Germinal center (tissue), 1 donor: ENCODE measurements at regions not wholly inside any gene's neighbourhood (a gene's known extent, or its start where the extent isn't known, plus 50 kb on each side); places are given as distances from the start of the nearest gene placed in this dataset.
A peak's percentile ranks its signal among the peaks of the same experiment; 100 is the strongest.

Experiments
- DNase-seq: peaks from one replicate; pipeline ENCODE4 v3.0.0; 2012; ENCODE audit warnings: mixed read lengths, low spot score

- DNase-seq, result no peak
Measured at GRCh38 chr2:216808805-216809425, 50.9 kb downstream of the TNP1 start.

- no peak for DNase-seq
Measured at GRCh38 chr2:216807857-216808272, 52.0 kb downstream of the TNP1 start.

- DNase-seq, result no peak
Measured at GRCh38 chr2:216804357-216805350, 55.2 kb downstream of the TNP1 start.

GRCh38 chr2:216803791-216804190 lies 56.1 kb downstream of the TNP1 start:
- DNase-seq, result no peak

GRCh38 chr2:216802516-216803215 lies 57.2 kb downstream of the TNP1 start:
- no peak for DNase-seq

- no peak for DNase-seq
Measured at GRCh38 chr2:216800836-216801235, 59.0 kb downstream of the TNP1 start.

- no peak for DNase-seq
Measured at GRCh38 chr2:216799873-216800431, 59.9 kb downstream of the TNP1 start.

GRCh38 chr2:216796115-216796840 lies 63.6 kb downstream of the TNP1 start:
- DNase-seq, result no peak

- DNase-seq, result no peak
Measured at GRCh38 chr2:216793386-216793785, 66.5 kb downstream of the TNP1 start.

GRCh38 chr2:216792222-216793021 lies 67.4 kb downstream of the TNP1 start:
- no peak for DNase-seq

- no peak for DNase-seq
Measured at GRCh38 chr2:216791303-216791702, 68.6 kb downstream of the TNP1 start.

- no peak for DNase-seq
Measured at GRCh38 chr2:216789081-216789480, 70.8 kb downstream of the TNP1 start.

GRCh38 chr2:216787851-216788540 lies 71.9 kb downstream of the TNP1 start:
- no peak for DNase-seq

GRCh38 chr2:216786676-216787075 lies 73.2 kb downstream of the TNP1 start:
- DNase-seq, result no peak

- no peak for DNase-seq
Measured at GRCh38 chr2:216784456-216784855, 75.4 kb downstream of the TNP1 start.

GRCh38 chr2:216781709-216782108 lies 78.2 kb downstream of the TNP1 start:
- no peak for DNase-seq

- no peak for DNase-seq
Measured at GRCh38 chr2:216780843-216781242, 79.0 kb downstream of the TNP1 start.

- DNase-seq, result peak; percentile 61
Measured at GRCh38 chr2:216777637-216778273, 82.1 kb downstream of the TNP1 start.

GRCh38 chr2:216776066-216776850 lies 80.9 kb upstream of the IGFBP5 start:
- no peak for DNase-seq
